NOMO-1 treated with DMSO at 0.1 percent for 48 hours (cell line): ENCODE measurements at regions not wholly inside any gene's neighbourhood (a gene's known extent, or its start where the extent isn't known, plus 50 kb on each side); places are given as distances from the start of the nearest gene placed in this dataset.

Experiments
- DNase-seq: peaks from one replicate; lab custom pipeline; 2025; ENCODE audit not compliant: unreplicated experiment; lab: John Stamatoyannopoulos, UW

DNA sequence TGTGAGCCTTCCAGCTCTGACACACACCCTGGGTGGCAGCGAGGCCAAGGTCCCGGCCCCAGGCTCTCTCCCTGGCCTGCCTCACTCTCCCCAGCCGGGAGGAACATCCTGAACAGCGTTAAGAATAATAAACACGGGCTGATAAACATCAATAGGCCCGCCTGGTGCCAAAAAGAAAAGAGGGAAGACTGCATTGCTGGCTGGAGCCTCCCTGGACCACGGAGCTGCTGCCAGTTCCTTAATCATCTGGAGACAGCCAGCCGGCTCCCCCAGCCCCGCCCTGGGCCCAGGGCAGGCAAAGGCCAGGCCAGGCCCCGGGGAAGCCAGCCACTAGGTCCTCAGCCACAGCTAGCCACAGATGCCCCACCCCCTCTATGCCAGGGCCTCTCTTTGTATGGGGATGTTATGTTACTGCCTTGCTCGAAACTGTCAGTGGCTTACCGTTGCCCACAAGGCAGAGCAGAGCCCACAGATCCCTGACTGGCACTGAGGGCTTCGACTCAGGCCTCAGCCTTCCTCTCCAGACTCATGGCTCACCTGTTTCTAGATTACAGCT is 293.7 kb downstream of the DYSF start:
- no peak for DNase-seq

GRCh38 chr2:71744781-71745180 is 291.4 kb downstream of the DYSF start:
- DNase-seq, result no peak

- no peak for DNase-seq
These were observed 290.8 kb downstream of the DYSF start for GRCh38 chr2:71743995-71744675.

GRCh38 chr2:71742953-71743601 is 289.7 kb downstream of the DYSF start:
- no peak for DNase-seq

- no peak for DNase-seq
These were observed 283.6 kb downstream of the DYSF start for GRCh38 chr2:71736986-71737385.

DNA sequence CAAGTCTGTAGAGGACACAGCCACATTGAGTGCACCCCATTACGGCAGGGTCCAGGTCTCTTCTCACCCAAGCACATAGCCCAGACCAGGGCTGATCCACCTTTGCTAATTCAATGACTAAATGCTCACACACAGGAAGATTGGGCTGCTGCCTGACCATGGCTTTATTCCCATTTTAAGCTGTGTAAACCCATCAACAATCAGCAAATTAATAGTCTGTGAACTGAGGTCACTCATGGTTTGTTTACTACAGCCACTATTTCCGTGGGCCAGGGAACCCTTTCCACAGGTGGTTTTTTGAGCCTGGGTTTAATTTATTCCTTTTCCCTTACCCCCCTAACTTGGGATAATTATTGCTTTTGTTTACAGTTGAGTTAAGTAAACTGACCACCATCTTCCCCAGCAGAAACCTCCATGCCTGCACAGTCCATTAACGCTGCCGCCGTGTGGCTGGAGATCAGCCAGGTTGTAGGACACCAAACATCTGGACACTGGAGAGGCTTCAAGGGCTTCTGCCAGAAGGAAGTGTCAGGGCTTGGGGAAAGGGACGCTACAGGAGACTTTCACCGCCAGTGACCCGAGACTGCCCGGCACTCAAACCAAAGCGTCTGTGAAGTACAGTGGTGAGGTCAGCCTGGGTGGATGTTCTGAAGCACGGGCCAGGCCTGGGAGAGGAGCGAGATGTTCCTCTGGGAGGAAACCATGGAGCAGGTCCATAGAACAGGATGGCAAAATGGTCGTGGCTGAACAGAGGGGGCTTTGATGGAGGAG is 282.9 kb downstream of the DYSF start:
- no peak for DNase-seq
